ENCODE measurements at regions not wholly inside any gene's neighbourhood (a gene's known extent, or its start where the extent isn't known, plus 50 kb on each side); places are given as distances from the start of the nearest gene placed in this dataset.

DNA sequence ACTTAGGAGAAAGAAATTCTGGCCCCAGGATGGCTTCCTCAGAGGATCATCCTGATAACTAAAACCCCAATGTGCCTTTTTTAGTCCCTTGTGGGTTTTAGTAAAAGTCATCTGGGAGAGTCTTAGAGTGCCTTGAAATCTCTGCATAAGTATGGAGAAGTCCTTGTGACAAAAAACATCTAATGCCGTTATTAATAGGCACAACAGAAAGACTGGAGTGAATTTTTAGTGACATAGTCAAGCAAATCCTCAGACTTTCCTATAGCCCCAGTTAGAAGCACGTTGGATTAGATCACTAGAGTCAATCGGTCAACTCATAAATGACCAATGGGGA, 108.2 kb upstream of the MPDZ start (continued):
- TF ChIP-seq REST (IDR thresholded peaks at IDR 0.05; ENCODE audit: unreplicated experiment) (no peak), NANOG (IDR thresholded peaks at IDR 0.05; ENCODE audit: borderline replicate concordance) (no peak), STAT1 (IDR thresholded peaks at IDR 0.05; ENCODE audit: unreplicated experiment) (no peak), JUNB (IDR thresholded peaks at IDR 0.05; ENCODE audit: unreplicated experiment) (no peak)

DNA sequence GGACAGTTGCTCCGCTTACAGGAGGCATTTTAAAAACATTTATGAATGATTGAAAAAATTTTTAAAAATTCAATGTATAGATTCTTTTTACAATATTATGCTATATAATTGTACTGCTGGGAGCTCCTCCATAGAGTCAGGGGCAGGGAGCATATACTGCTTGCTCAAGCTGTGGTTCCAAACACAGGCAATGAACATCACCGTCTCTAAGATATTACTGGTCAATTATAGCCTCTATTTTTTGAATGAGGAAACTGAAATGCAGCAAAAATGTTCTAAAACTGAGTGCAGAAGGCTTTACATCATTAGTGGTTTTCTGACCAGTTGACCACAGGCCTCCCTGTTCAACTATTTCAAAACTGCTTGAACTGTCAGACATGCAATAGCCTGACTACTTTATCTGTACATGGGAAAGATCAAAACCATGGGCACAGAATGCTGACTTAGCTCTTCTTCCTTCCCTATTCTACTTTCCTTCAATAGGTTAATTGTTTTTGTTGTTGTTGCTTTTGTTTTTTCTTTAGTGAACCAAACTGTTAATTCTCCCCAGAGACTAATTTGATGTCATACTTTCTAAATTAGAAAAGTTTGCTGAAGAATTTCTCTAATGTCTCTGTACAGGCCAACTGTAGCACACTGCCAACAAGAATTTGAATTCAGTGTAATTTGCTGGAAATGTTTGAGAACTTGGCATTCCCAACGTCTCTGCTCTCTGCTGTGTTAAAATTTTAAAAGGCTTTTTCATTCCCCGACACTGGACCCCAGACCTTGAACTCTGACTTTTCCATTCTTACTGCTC, 107.6 kb upstream of the MPDZ start:
- Histone ChIP-seq H3K79me2 (replicated peaks; ENCODE audit: insufficient read depth) (no peaks in the 10 kb centered on the region), H3K27ac (ENCODE audit: low read depth) (no peak overlapping the region), H3K4me1 (ENCODE audit: insufficient read depth) (no peaks in the 10 kb centered on the region), H4K20me1 (replicated peaks; ENCODE audit: insufficient read depth) (no peaks in the 10 kb centered on the region), H2AFZ (no peak overlapping the region), H3K36me3 (ENCODE audit: insufficient read depth) (no peaks in the 10 kb centered on the region; the same call in 1 of the 2 replicates), H3K9me2 (ENCODE audit: insufficient read depth) (no peaks in the 10 kb centered on the region), H3K4me2 (no peak overlapping the region), H3K4me3 (no peak overlapping the region), H3K27me3 (ENCODE audit: insufficient read depth) (no peaks in the 10 kb centered on the region), H3F3A (replicated peaks; ENCODE audit: low read depth) (no peaks in the 10 kb centered on the region)
- peaks cover 36% of the 10 kb centered on the region for H3K9me3 Mint-ChIP-seq
- no peak for DNase-seq (ENCODE audit: low spot score)
- H3K36me3 Mint-ChIP-seq (ENCODE audit: low read depth) = peaks cover 9% of the 10 kb centered on the region; the same call in 1 of the 3 replicates
- no peak for ATAC-seq
- no peaks in the 10 kb centered on the region for H3K4me1 Mint-ChIP-seq
- no peak overlapping the region for H3K27ac Mint-ChIP-seq
- no peaks in the 10 kb centered on the region for H3K27me3 Mint-ChIP-seq (ENCODE audit: insufficient read depth, low read depth, poor library complexity)
- H3K4me3 Mint-ChIP-seq = no peak overlapping the region
- TF ChIP-seq STAT1 (IDR thresholded peaks at IDR 0.05; ENCODE audit: unreplicated experiment) (no peak), ZNF331 (CRISPR knock-in tag; IDR thresholded peaks at IDR 0.05; ENCODE audit: low read depth) (no peak), EZH2phosphoT487 (IDR thresholded peaks at IDR 0.05; ENCODE audit: unreplicated experiment) (no peak), JUNB (IDR thresholded peaks at IDR 0.05; ENCODE audit: unreplicated experiment) (no peak), CREB1 (CRISPR knock-in tag; IDR thresholded peaks at IDR 0.05; ENCODE audit: low read depth) (no peak), ZNF114 (CRISPR knock-in tag; IDR thresholded peaks at IDR 0.05) (no peak), CTCF (conservative IDR thresholded peaks at IDR 0.05; ENCODE audit: low read depth in 2 of 2) (no peak)
- TF ChIP-seq, protein P1, sequence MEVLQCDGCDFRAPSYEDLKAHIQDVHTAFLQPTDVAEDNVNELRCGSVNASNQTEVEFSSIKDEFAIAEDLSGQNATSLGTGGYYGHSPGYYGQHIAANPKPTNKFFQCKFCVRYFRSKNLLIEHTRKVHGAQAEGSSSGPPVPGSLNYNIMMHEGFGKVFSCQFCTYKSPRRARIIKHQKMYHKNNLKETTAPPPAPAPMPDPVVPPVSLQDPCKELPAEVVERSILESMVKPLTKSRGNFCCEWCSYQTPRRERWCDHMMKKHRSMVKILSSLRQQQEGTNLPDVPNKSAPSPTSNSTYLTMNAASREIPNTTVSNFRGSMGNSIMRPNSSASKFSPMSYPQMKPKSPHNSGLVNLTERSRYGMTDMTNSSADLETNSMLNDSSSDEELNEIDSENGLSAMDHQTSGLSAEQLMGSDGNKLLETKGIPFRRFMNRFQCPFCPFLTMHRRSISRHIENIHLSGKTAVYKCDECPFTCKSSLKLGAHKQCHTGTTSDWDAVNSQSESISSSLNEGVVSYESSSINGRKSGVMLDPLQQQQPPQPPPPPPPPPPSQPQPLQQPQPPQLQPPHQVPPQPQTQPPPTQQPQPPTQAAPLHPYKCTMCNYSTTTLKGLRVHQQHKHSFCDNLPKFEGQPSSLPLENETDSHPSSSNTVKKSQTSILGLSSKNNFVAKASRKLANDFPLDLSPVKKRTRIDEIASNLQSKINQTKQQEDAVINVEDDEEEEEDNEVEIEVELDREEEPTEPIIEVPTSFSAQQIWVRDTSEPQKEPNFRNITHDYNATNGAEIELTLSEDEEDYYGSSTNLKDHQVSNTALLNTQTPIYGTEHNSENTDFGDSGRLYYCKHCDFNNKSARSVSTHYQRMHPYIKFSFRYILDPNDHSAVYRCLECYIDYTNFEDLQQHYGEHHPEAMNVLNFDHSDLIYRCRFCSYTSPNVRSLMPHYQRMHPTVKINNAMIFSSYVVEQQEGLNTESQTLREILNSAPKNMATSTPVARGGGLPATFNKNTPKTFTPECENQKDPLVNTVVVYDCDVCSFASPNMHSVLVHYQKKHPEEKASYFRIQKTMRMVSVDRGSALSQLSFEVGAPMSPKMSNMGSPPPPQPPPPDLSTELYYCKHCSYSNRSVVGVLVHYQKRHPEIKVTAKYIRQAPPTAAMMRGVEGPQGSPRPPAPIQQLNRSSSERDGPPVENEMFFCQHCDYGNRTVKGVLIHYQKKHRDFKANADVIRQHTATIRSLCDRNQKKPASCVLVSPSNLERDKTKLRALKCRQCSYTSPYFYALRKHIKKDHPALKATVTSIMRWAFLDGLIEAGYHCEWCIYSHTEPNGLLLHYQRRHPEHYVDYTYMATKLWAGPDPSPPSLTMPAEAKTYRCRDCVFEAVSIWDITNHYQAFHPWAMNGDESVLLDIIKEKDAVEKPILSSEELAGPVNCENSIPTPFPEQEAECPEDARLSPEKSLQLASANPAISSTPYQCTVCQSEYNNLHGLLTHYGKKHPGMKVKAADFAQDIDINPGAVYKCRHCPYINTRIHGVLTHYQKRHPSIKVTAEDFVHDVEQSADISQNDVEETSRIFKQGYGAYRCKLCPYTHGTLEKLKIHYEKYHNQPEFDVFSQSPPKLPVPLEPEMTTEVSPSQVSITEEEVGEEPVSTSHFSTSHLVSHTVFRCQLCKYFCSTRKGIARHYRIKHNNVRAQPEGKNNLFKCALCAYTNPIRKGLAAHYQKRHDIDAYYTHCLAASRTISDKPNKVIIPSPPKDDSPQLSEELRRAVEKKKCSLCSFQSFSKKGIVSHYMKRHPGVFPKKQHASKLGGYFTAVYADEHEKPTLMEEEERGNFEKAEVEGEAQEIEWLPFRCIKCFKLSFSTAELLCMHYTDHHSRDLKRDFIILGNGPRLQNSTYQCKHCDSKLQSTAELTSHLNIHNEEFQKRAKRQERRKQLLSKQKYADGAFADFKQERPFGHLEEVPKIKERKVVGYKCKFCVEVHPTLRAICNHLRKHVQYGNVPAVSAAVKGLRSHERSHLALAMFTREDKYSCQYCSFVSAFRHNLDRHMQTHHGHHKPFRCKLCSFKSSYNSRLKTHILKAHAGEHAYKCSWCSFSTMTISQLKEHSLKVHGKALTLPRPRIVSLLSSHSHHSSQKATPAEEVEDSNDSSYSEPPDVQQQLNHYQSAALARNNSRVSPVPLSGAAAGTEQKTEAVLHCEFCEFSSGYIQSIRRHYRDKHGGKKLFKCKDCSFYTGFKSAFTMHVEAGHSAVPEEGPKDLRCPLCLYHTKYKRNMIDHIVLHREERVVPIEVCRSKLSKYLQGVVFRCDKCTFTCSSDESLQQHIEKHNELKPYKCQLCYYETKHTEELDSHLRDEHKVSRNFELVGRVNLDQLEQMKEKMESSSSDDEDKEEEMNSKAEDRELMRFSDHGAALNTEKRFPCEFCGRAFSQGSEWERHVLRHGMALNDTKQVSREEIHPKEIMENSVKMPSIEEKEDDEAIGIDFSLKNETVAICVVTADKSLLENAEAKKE (CRISPR knock-in tag; IDR thresholded peaks at IDR 0.05) = no peak

Measured in GM23338 (cell line).